Glutamatergic neuron (in vitro differentiated cells): ENCODE measurements at regions not wholly inside any gene's neighbourhood (a gene's known extent, or its start where the extent isn't known, plus 50 kb on each side); places are given as distances from the start of the nearest gene placed in this dataset.

Experiments
- DNase-seq: peaks from one replicate; pipeline ENCODE4 v3.0.0; 2022
- H3K27ac Mint-ChIP-seq: one replicate; pipeline ENCODE4 v1.8.0; 2020; ENCODE audit warnings: mild to moderate bottlenecking, mixed read lengths, inconsistent platforms; ENCODE audit not compliant: unreplicated experiment
- H3K27me3 Mint-ChIP-seq: one replicate; pipeline ENCODE4 v1.8.0; 2020; ENCODE audit warnings: mild to moderate bottlenecking, moderate library complexity, mixed read lengths, inconsistent platforms; ENCODE audit not compliant: unreplicated experiment
- H3K36me3 Mint-ChIP-seq: one replicate; pipeline ENCODE4 v1.8.0; 2020; ENCODE audit warnings: mild to moderate bottlenecking, mixed read lengths, inconsistent platforms; ENCODE audit not compliant: unreplicated experiment
- H3K4me1 Mint-ChIP-seq: one replicate; pipeline ENCODE4 v1.8.0; 2020; ENCODE audit warnings: mild to moderate bottlenecking, low read depth, mixed read lengths, inconsistent platforms; ENCODE audit not compliant: unreplicated experiment
- H3K4me3 Mint-ChIP-seq: one replicate; pipeline ENCODE4 v1.8.0; 2020; ENCODE audit warnings: mild to moderate bottlenecking, mixed read lengths, inconsistent platforms; ENCODE audit not compliant: unreplicated experiment
- H3K9me3 Mint-ChIP-seq: one replicate; pipeline ENCODE4 v1.8.0; 2020; ENCODE audit warnings: mild to moderate bottlenecking, moderate library complexity, mixed read lengths, inconsistent platforms; ENCODE audit not compliant: unreplicated experiment
- CTCF ChIP-seq: fragments of 200-600 bp; sonication (generic); IDR thresholded peaks from one replicate; pipeline ENCODE4 v1.5.0; 2021; ENCODE audit not compliant: partially characterized antibody, unreplicated experiment

GRCh38 chr2:108128249-108128648 is 111.5 kb upstream of the SULT1C3 start:
- no peak for DNase-seq
- Mint-ChIP-seq H3K4me1 (no peaks in the 10 kb centered on the region), H3K4me3 (no peak overlapping the region), H3K27ac (no peak overlapping the region), H3K36me3 (no peaks in the 10 kb centered on the region), H3K27me3 (no peaks in the 10 kb centered on the region), H3K9me3 (no peaks in the 10 kb centered on the region)
- TF ChIP-seq CTCF, result no peak

GRCh38 chr2:108129636-108130035 is 110.1 kb upstream of the SULT1C3 start:
- no peak for TF ChIP-seq CTCF
- Mint-ChIP-seq H3K4me1 (no peaks in the 10 kb centered on the region), H3K4me3 (no peak overlapping the region), H3K36me3 (no peaks in the 10 kb centered on the region), H3K27me3 (no peaks in the 10 kb centered on the region), H3K9me3 (no peaks in the 10 kb centered on the region), H3K27ac (no peak overlapping the region)
- no peak for DNase-seq

GRCh38 chr2:108133457-108133856 is 106.3 kb upstream of the SULT1C3 start:
- TF ChIP-seq CTCF, result no peak
- H3K27ac Mint-ChIP-seq, result no peak overlapping the region
- no peak overlapping the region for H3K4me3 Mint-ChIP-seq
- no peaks in the 10 kb centered on the region for H3K27me3 Mint-ChIP-seq
- no peaks in the 10 kb centered on the region for H3K4me1 Mint-ChIP-seq
- H3K9me3 Mint-ChIP-seq, result no peaks in the 10 kb centered on the region
- no peak for DNase-seq
- no peaks in the 10 kb centered on the region for H3K36me3 Mint-ChIP-seq

GRCh38 chr2:108139521-108139920 is 100.2 kb upstream of the SULT1C3 start:
- TF ChIP-seq CTCF, result no peak
- no peak for DNase-seq
- Mint-ChIP-seq H3K9me3 (no peaks in the 10 kb centered on the region), H3K27me3 (no peaks in the 10 kb centered on the region), H3K36me3 (no peaks in the 10 kb centered on the region), H3K4me3 (no peak overlapping the region), H3K27ac (no peak overlapping the region), H3K4me1 (no peaks in the 10 kb centered on the region)

GRCh38 chr2:108145557-108146326 is 94.0 kb upstream of the SULT1C3 start:
- H3K4me3 Mint-ChIP-seq, result no peak overlapping the region
- no peak for DNase-seq
- H3K36me3 Mint-ChIP-seq, result no peaks in the 10 kb centered on the region
- H3K4me1 Mint-ChIP-seq, result no peaks in the 10 kb centered on the region
- no peaks in the 10 kb centered on the region for H3K27me3 Mint-ChIP-seq
- H3K9me3 Mint-ChIP-seq, result no peaks in the 10 kb centered on the region
- no peak overlapping the region for H3K27ac Mint-ChIP-seq
- no peak for TF ChIP-seq CTCF
